ENCODE measurements at regions not wholly inside any gene's neighbourhood (a gene's known extent, or its start where the extent isn't known, plus 50 kb on each side); places are given as distances from the start of the nearest gene placed in this dataset.
A peak's percentile ranks its signal among the peaks of the same experiment; 100 is the strongest.

DNA sequence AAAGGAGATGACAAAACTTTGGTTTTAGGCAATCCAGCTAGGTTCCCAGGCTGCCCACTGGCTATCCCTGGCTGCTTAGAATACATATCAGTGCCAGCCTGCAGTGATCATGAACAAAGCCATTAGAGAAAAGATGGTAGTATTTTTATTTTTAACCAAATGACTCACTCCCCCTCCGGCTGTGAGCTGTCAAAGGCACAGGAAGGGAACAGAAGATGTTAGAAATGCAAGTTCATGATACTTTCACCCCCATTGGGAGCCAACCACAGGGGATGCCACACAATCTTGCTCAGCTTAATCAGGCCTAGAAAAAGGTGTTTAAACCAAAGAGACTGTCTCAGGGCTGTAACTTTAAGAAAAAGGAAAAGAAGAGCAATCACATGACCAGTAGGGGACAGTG is 70.3 kb upstream of the ASTN2 start:
- no peak for DNase-seq

DNA sequence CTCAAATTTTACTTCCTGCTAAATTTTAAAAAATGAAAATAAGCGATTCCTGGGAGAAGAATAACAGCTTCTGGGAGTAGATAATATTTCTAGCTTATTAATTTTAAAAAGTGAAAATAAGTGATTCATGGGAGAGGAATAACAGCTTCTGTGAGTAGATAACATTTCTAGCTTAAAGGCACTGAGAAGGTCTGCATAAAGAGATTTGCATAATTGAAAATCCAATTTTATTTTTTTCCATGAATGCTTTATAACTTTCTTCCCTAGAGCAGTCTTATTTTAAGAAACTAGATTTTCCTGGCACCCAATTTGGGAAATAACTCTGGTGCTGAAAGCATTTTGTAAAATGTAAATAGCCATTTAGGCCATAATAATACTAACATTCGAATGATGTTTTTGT is 65.9 kb upstream of the ASTN2 start:
- DNase-seq = no peak

DNA sequence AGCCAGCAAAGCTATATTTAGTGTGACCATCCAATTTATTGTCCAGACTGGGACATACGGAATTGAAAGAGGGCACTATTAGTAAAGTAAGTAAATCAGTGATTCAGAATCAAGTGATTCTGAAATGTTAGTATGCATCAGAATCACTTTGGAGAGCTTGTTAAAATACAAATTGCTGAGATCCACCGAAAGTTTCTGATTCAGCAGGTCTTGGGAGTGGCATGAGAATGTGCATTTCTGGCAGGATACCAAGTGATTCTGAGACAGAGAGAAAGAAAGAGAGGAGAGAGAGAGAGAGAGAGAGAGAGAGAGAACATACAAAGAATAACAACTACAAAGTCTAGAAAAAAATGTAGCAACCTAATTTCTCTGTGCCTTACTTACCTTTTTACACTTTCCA is 65.4 kb upstream of the ASTN2 start:
- no peak for DNase-seq

DNA sequence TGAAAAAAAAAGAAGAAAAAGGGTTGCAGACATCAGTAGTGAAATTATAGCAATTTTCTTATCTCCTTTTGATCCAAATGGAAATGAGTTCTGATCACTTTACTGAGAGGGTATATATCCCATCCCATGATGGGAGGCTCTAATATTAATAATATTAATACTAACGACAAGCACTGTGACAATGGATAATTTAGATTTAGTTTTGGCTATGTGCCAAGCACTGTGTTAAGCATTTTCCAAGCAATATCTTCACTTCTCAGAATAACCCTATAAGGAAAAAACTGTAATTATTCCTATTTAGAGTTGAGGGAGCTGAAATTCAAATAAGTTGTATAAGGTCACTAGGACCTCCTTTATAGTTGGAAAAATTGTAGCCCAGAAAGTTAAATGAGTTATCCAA is 58.4 kb upstream of the ASTN2 start:
- no peak for DNase-seq

GRCh38 chr9:117470902-117471301 is 56.0 kb upstream of the ASTN2 start:
- no peak for DNase-seq

DNA sequence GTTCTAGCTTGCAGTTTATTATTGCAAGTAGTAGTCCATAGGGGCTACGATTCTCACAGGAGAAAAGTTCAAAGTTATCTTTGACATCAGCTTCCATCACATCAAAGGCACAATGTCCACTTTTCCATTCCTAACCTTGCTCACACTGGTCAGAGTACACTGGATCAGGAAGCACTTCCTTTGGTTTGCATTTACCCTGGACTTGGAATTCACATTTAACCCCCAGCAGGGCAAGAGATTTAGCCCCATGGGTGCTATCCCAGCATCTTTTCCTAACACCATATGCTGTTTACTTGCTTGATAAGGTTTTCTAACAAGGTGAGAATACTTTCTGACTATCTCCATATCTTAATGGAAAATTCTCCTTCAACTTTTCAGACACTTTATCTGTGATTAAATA is 55.6 kb upstream of the ASTN2 start:
- no peak for DNase-seq

DNA sequence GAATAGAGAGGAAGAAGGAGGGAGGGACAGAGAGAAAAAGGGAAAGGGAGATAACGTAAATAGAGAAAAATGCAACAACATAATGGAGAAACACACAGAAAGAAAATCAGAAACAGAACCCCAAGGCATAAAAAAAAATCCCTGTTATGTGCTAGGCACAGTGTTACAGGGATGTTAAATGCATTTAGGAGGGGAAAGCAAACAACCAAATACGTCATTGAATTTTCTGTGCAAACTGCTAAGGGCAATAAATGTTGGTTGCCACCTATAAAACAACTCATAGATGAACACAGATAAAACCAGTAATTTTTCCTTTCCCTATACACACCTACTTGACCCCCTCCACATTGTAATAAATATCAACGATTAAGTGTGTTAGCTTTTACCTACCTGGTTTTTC is 51.3 kb upstream of the ASTN2 start:
- no peak for DNase-seq

GRCh38 chr9:117465706-117466105 is 50.8 kb upstream of the ASTN2 start:
- no peak for DNase-seq

- peak; percentile 18 to 100 (median 81) for DNase-seq
Measured at GRCh38 chr9:117464941-117465616, 50.2 kb upstream of the ASTN2 start.

Measured in C1 segment of cervical spinal cord (tissue), 14 donors.